Uterus (tissue), 2 donors: ENCODE measurements at regions not wholly inside any gene's neighbourhood (a gene's known extent, or its start where the extent isn't known, plus 50 kb on each side); places are given as distances from the start of the nearest gene placed in this dataset.

Source experiments
- CTCF ChIP-seq, 4 experiments: fragments of 200-600 bp in 2 of 4; fragments of 450-650 bp in 2 of 4; sonication (generic) in 2 of 4; IDR thresholded peaks; one replicate each; pipeline ENCODE4 v1.5.1; 2016 to 2019; ENCODE audit warnings: antibody characterized with exemption in 4 of 4, mild to moderate bottlenecking in 2 of 4, moderate library complexity in 1 of 4
- POLR2A ChIP-seq, 2 donors: fragments of 450-650 bp; IDR thresholded peaks; one replicate each; pipeline ENCODE4 v1.6.1; 2016; ENCODE audit warnings: antibody characterized with exemption in 2 of 2, mild to moderate bottlenecking in 1 of 2, moderate library complexity in 1 of 2

GRCh38 chr3:34312684-34313083, 514.3 kb downstream of the PDCD6IP start:
- TF ChIP-seq CTCF (IDR thresholded peaks at IDR 0.05), result no peak
- no peak for TF ChIP-seq POLR2A (IDR thresholded peaks at IDR 0.05)
